ES-I3 (cell line): ENCODE measurements at regions not wholly inside any gene's neighbourhood (a gene's known extent, or its start where the extent isn't known, plus 50 kb on each side); places are given as distances from the start of the nearest gene placed in this dataset.
"Not testable (repeated sequence)": the region's sequence is repeated elsewhere in the genome, so short reads cannot be mapped to it uniquely, and the experiment has no call there.

ENCODE experiments used
- H3K36me3 ChIP-seq: 2 replicates; pipeline ENCODE4 v1.6.1; 2013; ENCODE audit warnings: mild to moderate bottlenecking, low read length, control low read depth, moderate library complexity; ENCODE audit not compliant: insufficient read depth
- H3K4me1 ChIP-seq: 2 replicates; pipeline ENCODE4 v1.6.1; 2013; ENCODE audit warnings: mild to moderate bottlenecking, control low read depth, low read length; ENCODE audit not compliant: insufficient read depth
- H3K9ac ChIP-seq: 2 replicates; pipeline ENCODE4 v1.6.1; 2013; ENCODE audit warnings: low read depth, mild to moderate bottlenecking, low read length, moderate library complexity
- H3K9me3 ChIP-seq: 2 replicates; pipeline ENCODE4 v1.6.1; 2013; ENCODE audit warnings: mild to moderate bottlenecking, low read length, moderate library complexity; ENCODE audit not compliant: control insufficient read depth, insufficient read depth

DNA sequence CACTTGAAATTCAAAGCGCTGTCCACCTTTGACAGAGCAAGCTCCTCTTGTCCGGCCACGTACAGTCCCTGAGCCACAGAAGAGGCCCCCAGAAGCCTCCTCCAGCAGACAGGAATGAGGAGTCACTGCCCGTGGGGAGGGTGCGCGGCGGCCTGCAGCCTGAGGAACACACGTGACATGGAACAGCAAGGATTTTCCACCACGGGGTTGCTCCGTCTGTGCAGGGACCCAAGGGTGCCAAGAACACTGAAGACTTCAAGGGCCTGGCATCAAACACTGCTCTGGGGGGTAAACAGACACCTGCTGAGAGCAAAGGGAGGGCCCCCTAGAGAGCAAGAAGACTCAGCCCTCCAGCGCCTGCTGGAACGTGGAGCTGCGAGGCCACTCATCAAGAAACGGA is 237.9 kb upstream of the SGCG start:
- H3K9ac ChIP-seq, H3K36me3 ChIP-seq, H3K4me1 ChIP-seq, H3K9me3 ChIP-seq: not testable (repeated sequence)

DNA sequence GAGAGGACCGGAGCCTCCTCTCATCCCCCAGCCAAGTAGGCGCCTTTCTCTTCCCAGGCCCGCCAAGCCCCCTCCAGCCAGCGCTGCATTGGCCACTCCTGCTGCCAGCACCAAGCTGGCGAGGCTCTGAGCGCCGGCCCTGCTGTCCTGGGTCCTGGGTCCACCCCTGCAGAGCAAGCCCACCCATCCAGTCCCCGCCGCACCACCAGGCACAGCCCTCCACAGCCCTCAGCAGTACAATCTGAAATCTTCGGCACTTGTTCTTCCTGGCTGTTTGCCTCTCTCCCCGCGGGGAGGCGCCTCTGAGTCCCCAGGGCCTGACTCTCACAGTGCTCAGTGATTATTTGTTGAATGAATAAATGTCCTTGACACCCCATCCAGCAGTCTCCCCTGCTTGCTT is 236.4 kb upstream of the SGCG start:
- H3K36me3 ChIP-seq: no peaks in the 10 kb centered on the region
- no peak overlapping the region for H3K9ac ChIP-seq
- H3K9me3 ChIP-seq: no peaks in the 10 kb centered on the region
- H3K4me1 ChIP-seq: no peaks in the 10 kb centered on the region

DNA sequence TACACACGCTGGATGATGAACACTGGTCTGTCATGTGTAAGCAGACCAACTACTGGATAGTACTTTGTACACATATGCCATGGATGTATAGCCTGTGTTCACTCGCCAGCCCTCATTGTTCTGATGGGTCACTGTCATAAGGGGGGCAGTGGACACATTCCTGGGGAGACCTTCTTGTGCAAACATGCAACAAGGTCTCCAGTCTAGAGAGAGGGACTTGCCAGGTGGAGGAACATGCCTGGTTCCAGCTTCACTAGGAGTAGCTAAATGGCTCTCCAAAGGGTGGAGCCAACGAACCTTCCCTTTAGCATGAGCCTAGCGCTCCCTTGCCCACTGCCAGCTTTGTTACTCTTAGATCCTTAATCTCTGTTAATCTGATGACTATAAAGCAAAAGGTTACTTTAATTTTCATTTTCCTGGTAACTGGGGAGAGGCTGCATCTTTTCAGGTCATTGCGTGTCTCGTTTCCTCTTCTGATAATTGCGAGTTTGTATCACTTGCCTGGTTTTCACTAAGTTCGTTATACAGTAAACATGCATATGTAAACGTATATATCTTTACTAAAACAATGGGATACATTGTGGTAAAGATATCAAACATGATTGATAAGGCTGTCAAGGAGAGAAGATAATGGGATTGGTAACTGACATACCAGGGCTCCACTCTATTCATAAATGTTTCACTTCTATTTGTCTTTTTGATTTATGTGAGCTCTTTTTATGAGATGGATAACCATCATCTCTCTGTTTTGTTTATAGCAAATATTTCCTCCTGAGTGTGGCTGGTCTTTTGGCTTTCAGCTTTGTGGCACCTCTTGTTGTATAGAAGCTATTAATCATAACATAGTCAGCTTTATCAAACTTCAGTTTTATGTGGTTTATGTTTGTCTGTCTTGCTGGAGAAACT is 235.2 kb upstream of the SGCG start:
- Histone ChIP-seq H3K36me3 (no peaks in the 10 kb centered on the region), H3K9me3 (no peaks in the 10 kb centered on the region), H3K4me1 (no peaks in the 10 kb centered on the region), H3K9ac (no peak overlapping the region)

DNA sequence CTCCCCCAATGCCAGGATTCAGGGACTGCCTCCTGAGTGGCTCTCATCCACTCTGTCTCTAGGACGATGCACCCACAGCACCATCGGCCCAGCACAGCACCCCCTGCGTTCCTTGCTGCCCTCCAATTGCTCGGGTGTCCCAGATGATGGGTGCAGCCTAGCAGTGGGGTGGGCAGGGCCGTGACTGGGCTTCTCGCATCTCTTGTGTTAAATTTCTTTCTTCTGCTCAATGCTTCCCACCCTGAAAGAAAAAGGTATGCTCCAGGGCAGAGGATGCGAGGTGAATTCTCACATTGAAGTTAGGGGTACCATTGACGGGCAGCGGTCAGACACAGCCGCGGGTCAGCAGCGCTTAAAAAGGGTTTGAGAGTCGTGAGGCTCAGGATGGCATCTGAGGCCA is 232.4 kb upstream of the SGCG start:
- Histone ChIP-seq H3K4me1 (no peaks in the 10 kb centered on the region), H3K9ac (no peak overlapping the region), H3K9me3 (no peaks in the 10 kb centered on the region), H3K36me3 (no peaks in the 10 kb centered on the region)

DNA sequence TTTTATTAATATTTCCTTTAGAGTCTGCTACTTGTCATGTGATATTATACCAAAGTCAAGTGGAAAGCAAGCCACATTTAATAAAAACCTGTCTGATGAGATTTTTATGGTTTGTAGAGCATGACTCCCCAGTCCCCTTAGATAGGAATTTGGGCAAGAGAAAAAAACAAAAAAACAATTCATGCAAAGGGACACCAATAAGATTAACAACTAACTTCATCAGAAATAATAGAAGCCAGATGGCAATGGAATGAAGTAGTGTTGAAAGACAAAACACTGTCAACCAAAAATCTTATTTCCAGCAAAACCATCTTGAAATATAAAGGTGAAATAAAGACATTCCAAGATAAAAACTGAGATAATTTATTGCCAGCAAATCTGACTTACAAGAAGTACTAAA is 228.8 kb upstream of the SGCG start:
- H3K9ac ChIP-seq, H3K9me3 ChIP-seq, H3K4me1 ChIP-seq, H3K36me3 ChIP-seq: not testable (repeated sequence)

DNA sequence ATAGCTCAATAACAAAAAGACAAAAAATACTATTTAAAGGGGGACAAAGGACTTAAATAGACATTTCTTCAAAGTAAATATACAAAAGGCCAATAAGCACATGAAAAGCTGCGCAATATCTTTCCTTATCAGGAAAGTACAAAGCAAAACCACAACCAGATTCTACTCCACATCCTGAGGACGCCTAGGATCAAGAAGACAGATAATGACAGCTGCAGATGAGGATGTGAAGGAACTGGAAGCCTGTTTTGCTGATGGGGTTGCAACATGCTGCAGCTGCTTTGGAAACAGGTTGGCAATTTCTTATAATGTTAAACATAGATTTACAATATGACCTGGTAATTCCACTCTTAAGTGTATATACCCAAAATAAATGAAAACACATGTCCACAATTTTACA is 225.6 kb upstream of the SGCG start:
- H3K9me3 ChIP-seq, H3K36me3 ChIP-seq, H3K4me1 ChIP-seq, H3K9ac ChIP-seq: not testable (repeated sequence)

DNA sequence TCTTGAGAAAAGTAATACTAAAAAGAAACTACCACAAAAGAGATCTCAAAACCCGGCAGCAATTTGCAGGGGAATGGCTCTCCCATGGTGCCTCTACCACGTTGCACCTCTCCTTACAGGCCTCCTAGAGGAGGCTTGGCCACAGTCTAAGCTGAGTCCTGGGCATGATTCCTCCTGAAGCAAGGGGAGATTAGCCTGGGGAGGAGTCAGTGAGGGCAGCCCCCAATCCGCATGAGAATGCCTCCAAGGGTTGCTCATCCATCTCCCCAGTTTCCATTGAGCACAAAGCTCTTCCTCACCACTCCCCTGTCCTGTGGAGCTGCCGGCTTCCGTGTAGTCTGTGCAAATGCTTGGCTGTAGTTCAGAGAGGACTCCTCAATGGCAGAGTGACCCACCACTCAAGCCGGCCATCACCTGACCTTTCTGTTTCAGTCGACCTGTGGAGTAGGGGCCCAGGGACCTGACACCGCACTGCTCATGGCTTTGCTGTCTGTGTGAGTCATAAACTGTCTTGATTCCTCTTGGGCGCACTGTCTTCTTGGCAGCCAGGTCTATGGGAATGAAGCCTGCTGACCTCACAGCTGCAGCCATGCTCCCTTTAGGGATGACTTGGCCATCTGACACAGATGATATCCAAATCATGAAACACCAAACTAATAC is 224.2 kb upstream of the SGCG start:
- not testable (repeated sequence) for H3K4me1 ChIP-seq, H3K36me3 ChIP-seq

DNA sequence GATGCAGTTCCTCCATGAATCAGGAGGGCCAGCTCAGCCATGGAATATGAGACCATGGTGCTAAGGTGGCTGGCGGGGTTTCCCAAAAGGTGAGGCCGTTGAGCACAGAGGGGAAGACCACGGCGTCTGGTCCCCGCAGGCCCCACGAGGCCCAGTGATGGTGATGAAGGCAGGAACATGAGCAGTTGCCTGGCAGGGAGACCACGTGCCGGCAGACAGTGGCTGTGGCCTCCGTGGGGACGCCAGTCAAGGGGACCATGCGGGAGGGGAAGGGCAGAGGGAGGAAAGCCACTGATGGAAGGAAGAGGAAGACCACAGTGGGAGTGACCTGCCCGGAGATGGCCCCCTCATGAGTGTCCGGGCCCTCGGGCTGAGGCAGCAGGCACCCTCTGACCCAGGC is 220.9 kb upstream of the SGCG start:
- not testable (repeated sequence) for H3K36me3 ChIP-seq, H3K4me1 ChIP-seq, H3K9ac ChIP-seq

More for the DNA sequence above, 224.2 kb upstream of the SGCG start:
- not testable (repeated sequence) for H3K9ac ChIP-seq, H3K9me3 ChIP-seq

DNA sequence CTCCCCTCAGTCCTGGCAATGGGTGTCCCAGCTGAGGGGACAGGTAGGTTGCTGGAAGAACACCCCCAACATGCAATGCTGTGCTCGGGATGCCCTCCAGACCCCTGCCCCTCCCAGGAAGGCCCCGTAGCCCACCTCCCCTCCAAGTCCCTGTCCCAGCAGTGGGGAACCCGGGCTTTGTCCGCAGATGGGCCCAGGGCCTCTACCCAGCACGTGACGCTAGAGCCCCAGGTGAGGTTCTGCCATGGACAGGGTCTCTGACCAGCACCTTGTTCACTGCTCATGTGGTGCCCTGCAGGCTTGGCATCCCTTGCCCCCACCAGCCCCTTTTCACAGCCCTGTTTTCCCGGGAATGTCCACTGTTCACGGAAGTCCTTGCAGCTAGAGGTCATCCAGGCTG is 220.0 kb upstream of the SGCG start:
- Histone ChIP-seq H3K36me3 (no peaks in the 10 kb centered on the region), H3K9ac (no peak overlapping the region), H3K9me3 (no peaks in the 10 kb centered on the region), H3K4me1 (no peaks in the 10 kb centered on the region)

More for the DNA sequence above, 220.9 kb upstream of the SGCG start:
- not testable (repeated sequence) for H3K9me3 ChIP-seq

DNA sequence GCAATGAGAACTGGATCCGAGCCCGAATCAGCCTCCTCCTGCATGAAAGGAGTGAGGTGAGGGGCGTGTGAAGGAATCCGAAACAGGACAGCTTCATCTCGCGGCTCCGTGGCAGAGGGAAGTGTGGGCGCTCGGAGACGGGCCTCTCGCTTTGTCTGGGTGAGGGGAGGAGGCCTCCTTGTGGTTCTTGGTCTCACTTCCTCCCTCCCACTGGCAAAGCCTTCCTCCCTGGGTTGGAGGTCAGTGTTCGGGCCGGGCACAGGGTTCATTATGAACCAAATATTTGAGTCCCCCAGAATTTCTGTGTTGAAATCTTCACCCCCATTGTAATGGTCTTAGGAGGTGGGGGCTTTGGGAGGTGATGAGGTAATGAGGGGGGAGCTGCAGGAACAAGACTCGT is 219.4 kb upstream of the SGCG start:
- H3K36me3 ChIP-seq, H3K9ac ChIP-seq, H3K9me3 ChIP-seq, H3K4me1 ChIP-seq: not testable (repeated sequence)

DNA sequence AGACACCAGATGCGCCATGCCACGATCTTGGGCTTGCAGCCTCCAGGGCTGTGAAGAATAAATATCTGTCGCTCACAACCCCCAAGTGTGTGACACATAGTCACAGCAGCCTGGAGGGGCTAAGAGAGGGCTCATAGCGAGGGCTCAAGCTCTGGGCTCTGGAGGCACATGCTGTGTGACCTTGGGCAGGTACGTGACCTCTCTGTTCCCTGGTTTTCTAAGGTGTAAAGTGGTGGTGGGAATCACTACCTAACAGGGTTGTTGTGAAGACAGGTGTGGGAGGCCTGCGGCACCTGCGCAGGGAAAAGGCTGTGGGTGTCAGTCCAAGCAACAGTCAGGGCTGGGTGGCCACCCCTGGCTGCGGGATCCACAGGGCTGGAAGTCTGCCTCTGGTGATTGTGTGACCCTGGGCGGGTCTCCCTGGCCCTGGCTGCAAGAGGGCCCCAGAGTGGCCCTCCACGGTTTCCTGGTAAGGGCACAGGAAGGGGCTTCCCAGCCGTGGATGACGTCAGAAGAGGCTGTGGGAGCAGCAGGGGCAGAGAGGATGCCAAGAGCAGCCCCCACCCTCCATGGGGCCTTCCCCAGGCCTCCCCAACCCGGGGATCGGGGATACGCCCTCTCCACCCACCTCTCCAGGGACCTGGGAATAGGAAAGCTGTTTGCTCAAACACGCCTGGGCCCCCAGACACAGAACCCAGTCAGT is 218.8 kb upstream of the SGCG start:
- Histone ChIP-seq H3K9me3 (no peaks in the 10 kb centered on the region), H3K36me3 (no peaks in the 10 kb centered on the region), H3K4me1 (no peaks in the 10 kb centered on the region), H3K9ac (no peak overlapping the region)

DNA sequence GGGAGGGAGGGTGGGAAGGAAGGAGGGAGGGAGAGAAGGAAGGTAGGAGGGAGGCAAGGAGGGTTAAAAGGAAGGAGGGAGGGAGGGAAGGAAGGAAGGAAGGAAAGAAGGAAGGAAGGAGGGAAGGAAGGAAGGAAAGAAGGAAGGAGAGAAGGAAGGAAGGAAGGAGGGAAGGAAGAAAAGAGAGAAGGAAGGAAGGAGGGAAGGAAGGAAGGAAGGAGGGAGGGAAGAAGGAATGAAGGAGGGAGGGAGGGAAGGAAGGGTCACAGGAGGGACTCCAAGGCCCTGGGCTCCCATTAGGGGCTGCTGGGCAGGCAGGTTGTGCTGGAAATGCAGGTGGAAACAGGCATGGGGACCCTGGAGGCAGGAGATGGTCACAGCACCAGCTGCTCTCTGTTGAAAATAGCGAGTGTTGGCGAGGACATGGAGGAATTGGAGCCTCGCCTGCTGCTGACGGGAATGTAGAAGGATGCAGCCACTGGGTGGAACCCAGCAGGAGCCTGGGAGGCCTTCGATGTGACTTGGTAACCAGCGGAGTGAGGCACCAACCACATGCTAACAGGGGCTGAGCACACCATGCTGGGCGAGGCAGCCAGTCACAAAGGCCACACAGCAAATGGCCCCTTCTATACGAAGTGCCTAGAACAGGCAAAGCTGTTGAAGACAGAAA is 217.3 kb upstream of the SGCG start:
- H3K36me3 ChIP-seq, H3K9ac ChIP-seq, H3K4me1 ChIP-seq, H3K9me3 ChIP-seq: not testable (repeated sequence)

DNA sequence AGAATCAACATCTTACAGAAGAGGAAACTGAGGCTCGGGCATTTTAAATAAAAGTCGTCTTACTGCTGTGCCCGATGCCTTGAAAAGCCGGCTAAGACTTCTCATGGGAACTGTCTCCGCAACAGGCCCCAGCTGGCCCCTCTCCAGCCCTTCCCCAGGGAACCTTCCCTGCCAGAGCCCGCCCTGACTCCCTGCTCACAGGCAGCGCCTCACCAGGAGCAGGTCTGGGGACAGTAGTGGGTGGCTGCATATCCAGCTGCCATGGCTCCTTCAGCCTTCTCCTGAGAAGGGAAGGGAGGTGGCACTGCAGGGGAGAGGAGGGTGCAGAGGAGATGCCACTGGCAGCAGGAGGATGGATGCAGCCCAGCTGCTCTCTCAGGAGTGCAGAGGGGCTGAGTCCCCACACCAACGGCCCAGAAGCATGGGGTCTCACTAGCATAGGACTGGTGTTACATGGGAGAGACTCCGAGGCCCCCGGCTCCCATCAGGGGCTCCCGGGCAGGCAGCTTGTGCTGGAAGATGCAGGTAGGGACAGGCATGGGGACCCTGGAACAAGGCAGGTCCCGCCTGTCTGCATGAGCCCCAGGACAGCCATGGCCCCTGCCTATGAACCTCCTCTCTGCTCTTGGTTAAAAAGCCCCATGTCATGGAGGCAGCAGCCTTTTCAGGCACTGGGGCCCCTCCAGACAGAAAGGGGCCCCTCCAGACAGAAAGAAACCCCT is 216.4 kb upstream of the SGCG start:
- H3K36me3 ChIP-seq: no peaks in the 10 kb centered on the region
- H3K9ac ChIP-seq: no peak overlapping the region
- H3K4me1 ChIP-seq: no peaks in the 10 kb centered on the region
- H3K9me3 ChIP-seq: no peaks in the 10 kb centered on the region
